Fibroblast of the aortic adventitia (primary cell): ENCODE measurements at regions not wholly inside any gene's neighbourhood (a gene's known extent, or its start where the extent isn't known, plus 50 kb on each side); places are given as distances from the start of the nearest gene placed in this dataset.

Source experiments
- DNase-seq: peaks from one replicate; pipeline ENCODE4 v3.0.0-alpha.2; 2010; ENCODE audit warnings: low read depth
- H3K4me3 ChIP-seq: 2 replicates; pipeline ENCODE4 v1.5.1; 2011; ENCODE audit warnings: low read depth, mild to moderate bottlenecking, control low read depth, low read length, moderate library complexity
- CTCF ChIP-seq: IDR thresholded peaks from 2 replicates; pipeline ENCODE4 v1.5.1; 2011; ENCODE audit warnings: mild to moderate bottlenecking, low read length, control low read depth, inconsistent platforms; ENCODE audit not compliant: insufficient read depth

- peak; percentile 77 for DNase-seq
- TF ChIP-seq CTCF, result no peak
- no peak overlapping the region for H3K4me3 ChIP-seq
These were observed 68.4 kb upstream of the NOX3 start for GRCh38 chr6:155523821-155524651.

DNA sequence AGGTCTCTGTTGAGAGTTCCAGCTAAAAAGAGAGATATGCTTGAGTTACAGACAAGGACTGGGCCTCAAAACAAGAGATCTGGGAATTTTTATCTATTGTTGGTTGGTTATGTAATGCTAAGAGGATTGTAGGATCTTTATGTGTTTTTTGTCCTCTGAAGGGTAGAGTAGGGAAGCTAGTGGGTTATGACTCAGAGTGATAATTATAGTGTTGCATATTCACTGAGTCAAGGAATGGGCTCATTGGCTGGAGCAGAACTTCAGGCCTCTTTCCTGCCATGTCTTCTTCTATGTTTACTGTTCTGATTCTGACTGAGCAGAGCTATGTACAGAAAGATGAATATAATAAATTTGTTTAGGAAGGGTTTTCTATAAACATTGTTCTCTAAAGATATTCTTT lies 66.1 kb upstream of the NOX3 start:
- no peak overlapping the region for H3K4me3 ChIP-seq
- no peak for TF ChIP-seq CTCF
- peak; percentile 40 for DNase-seq

DNA sequence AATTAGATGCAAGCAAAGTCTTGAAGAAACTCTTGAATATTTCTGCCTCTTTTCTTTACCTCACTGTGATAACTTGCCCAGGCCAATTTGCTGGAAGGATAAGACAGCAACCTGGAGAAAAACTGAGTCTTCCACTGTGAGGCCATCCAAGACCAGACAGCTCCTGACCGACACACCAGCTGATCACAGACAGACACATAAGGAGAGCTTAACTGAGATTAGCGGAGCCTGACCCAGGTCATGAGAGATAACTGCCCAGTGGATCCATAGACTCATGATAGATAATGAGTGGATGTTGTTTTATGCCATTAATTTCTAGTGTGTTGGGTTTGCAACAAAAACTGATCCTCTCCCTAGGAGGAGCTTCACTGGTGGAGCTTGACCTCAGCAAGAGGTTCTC lies 64.4 kb upstream of the NOX3 start:
- no peak for TF ChIP-seq CTCF
- H3K4me3 ChIP-seq, result no peak overlapping the region

DNA sequence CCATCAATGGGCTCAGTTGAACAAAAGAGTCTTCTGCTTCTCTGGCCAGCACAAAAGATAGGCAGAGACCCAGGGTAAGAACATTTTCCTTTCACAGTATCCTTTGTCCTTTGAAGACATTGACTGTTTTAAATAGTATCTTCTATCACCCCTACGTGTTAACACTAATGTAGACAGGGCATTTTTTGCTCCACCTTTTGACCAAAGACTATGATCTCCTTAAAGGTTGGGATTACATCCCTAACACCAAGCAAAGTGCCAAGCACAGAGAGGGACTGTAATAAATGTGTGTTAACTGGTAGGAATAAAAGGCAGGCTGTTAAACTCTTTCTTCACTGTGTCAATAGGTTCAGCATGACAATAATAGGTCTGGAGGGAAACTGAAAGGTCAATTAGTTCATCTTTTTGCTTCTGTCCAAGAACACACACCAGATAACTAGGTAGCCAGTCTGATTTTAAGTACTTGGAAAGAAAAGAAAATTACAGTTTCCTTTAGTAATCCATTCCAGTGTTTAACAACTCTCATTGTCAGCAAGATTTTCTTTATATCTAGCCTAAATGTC lies 63.6 kb upstream of the NOX3 start:
- no peak for TF ChIP-seq CTCF
- DNase-seq, result no peak
- H3K4me3 ChIP-seq, result no peak overlapping the region

More for the DNA sequence above, 64.4 kb upstream of the NOX3 start:
- DNase-seq, result no peak

GRCh38 chr6:155517294-155517693 lies 61.7 kb upstream of the NOX3 start:
- no peak overlapping the region for H3K4me3 ChIP-seq
- DNase-seq, result no peak
- no peak for TF ChIP-seq CTCF

- TF ChIP-seq CTCF, result no peak
- H3K4me3 ChIP-seq, result no peak overlapping the region
- DNase-seq, result no peak
These were observed 55.2 kb upstream of the NOX3 start for GRCh38 chr6:155510879-155511278.
